GM23248 (cell line): ENCODE measurements at regions not wholly inside any gene's neighbourhood (a gene's known extent, or its start where the extent isn't known, plus 50 kb on each side); places are given as distances from the start of the nearest gene placed in this dataset.

ENCODE experiments used
- EZH2 ChIP-seq: fragments of 200-600 bp; sonication (generic); IDR thresholded peaks from 2 replicates; pipeline ENCODE4 v1.6.1; 2018; ENCODE audit warnings: antibody characterized with exemption, mild to moderate bottlenecking; ENCODE audit not compliant: insufficient read depth, poor library complexity, severe bottlenecking
- EZH2phosphoT487 ChIP-seq: fragments of 200-600 bp; sonication (generic); IDR thresholded peaks from 2 replicates; pipeline ENCODE4 v1.6.1; 2018; ENCODE audit warnings: antibody characterized with exemption, moderate library complexity, mild to moderate bottlenecking, low read depth; ENCODE audit not compliant: insufficient read depth

GRCh38 chr13:53237696-53238095 is 209.1 kb downstream of the OLFM4 start:
- TF ChIP-seq EZH2 (no peak), EZH2phosphoT487 (no peak)
